ENCODE measurements at regions not wholly inside any gene's neighbourhood (a gene's known extent, or its start where the extent isn't known, plus 50 kb on each side); places are given as distances from the start of the nearest gene placed in this dataset.

DNA sequence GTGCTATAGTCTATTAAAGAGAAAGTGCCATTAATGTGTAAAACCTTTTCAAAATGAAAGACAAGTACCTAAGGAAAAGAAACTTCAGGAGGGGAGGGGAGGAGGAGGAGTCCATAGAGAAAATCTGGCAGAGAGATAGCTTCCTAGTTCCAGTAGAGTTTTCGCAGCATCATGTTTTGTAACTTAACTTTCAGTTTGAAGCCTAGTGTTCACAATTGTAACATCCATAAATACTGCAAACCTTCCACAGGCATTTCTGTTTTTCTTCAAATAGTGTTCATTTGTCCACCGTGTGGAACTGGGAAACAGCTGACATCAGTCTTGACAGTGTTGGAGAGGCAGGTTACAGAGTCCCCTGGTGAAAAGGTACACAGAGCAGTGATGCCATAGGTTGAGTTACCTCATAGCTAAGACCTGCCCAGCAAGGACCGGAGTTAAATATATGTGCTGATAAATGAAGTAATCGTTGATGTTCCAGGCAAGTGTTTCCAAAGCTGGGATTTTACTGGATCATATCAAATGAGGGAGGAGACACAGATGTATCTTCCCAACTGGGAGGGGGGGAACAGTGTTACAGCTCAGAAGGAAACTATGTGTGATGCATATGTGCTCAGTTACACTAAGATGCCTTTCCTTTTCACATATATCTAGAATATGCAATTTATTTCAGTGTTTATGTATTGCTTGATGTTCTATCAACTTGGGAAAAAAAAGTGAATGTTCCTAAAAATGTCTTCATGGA, 369.5 kb upstream of the FAM241A start:
- peaks cover 4% of the 10 kb centered on the region for H3K4me1 ChIP-seq (ENCODE audit: control insufficient read depth, insufficient read depth, low read length)
- no peaks in the 10 kb centered on the region for H3K36me3 ChIP-seq (ENCODE audit: control insufficient read depth, insufficient read depth, low read length)
- H3K4me3 ChIP-seq (ENCODE audit: insufficient read depth, low read depth, low read length) = no peak overlapping the region
- no peaks in the 10 kb centered on the region for H3K9me3 ChIP-seq (ENCODE audit: control insufficient read depth, low read length)
- WGBS, 2 experiments = 89 to 92% methylated on average over 4 of the region's 4 CpGs
- no peak overlapping the region for H3K27ac ChIP-seq (ENCODE audit: insufficient read depth, low read depth, low read length, poor library complexity, severe bottlenecking)
- H3K27me3 ChIP-seq (ENCODE audit: control insufficient read depth, insufficient read depth, low read length, poor library complexity, severe bottlenecking) = no peaks in the 10 kb centered on the region

DNA sequence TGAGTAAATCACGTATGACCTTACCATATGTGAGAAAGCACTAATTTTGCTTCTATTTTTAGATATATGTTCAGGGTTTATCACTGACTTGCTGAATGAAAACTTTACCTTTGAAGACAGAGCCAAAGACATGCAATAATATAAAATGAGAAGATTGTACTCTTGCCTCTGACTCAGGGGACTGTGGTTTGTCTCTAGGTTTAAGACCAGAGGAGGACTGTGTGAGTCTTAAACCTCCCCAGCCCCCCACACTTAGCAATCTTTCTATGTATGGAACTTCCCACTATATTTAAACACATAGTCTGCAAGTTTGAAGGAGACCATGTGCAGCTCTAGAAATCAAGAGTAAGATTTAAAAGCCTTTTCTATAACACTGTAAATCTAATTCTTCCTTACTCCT, 368.7 kb upstream of the FAM241A start:
- H3K4me1 ChIP-seq (ENCODE audit: control insufficient read depth, insufficient read depth, low read length) = peaks cover 3% of the 10 kb centered on the region
- WGBS, 2 experiments = 88% methylated on average over 1 of the region's 1 CpG; no CpG with 5 or more reads in 1 of the 2 experiments

DNA sequence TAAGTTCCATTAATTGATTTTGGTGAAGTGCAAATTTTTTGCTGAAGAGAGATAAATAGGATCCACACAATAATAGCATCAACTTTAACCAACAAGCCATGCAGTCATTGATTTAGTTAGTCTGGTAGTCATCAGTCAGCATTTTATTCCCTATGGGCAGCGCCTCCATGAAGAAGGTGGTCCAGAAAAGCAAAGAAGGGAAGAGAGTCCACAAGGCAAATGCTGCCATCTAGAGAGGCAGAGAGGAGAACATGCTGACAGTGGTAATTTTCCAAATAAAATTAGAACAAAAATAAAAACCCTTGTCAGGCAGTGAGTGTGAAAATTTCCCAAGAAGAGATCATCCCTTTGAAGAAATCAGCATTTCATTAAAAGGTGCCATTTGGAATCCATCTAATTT, 366.7 kb upstream of the FAM241A start:
- H3K4me1 ChIP-seq (ENCODE audit: control insufficient read depth, insufficient read depth, low read length) = peaks cover 3% of the 10 kb centered on the region
- no peak overlapping the region for H3K27ac ChIP-seq (ENCODE audit: insufficient read depth, low read depth, low read length, poor library complexity, severe bottlenecking)
- no peaks in the 10 kb centered on the region for H3K27me3 ChIP-seq (ENCODE audit: control insufficient read depth, insufficient read depth, low read length, poor library complexity, severe bottlenecking)
- H3K9me3 ChIP-seq (ENCODE audit: control insufficient read depth, low read length) = no peaks in the 10 kb centered on the region
- H3K4me3 ChIP-seq (ENCODE audit: insufficient read depth, low read depth, low read length) = no peak overlapping the region
- WGBS, 2 experiments = 74 to 75% methylated on average over 1 of the region's 1 CpG
- no peaks in the 10 kb centered on the region for H3K36me3 ChIP-seq (ENCODE audit: control insufficient read depth, insufficient read depth, low read length)

More for the DNA sequence above, 368.7 kb upstream of the FAM241A start:
- Histone ChIP-seq H3K27ac (ENCODE audit: insufficient read depth, low read depth, low read length, poor library complexity, severe bottlenecking) (no peak overlapping the region), H3K27me3 (ENCODE audit: control insufficient read depth, insufficient read depth, low read length, poor library complexity, severe bottlenecking) (no peaks in the 10 kb centered on the region), H3K36me3 (ENCODE audit: control insufficient read depth, insufficient read depth, low read length) (no peaks in the 10 kb centered on the region), H3K9me3 (ENCODE audit: control insufficient read depth, low read length) (no peaks in the 10 kb centered on the region), H3K4me3 (ENCODE audit: insufficient read depth, low read depth, low read length) (no peak overlapping the region)

DNA sequence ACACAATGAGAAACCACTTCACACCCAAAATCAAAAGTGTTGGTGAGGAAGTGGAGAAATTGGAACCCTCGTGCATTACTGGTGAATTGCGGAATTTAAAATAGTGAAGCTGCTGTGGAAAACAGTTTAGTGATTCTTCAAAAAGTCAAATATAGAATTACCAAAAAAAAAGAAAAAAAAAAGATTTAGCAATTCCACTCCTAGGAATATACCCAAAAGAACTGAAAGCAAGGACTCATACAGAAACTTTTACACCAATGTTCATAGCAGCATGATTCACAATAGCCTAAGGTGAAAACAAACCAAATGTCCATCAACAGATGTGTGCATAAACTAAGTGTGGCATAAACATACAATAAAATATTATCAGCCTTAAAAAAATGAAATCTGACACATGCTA, 364.3 kb upstream of the FAM241A start:
- Histone ChIP-seq H3K27me3 (ENCODE audit: control insufficient read depth, insufficient read depth, low read length, poor library complexity, severe bottlenecking) (no peaks in the 10 kb centered on the region), H3K27ac (ENCODE audit: insufficient read depth, low read depth, low read length, poor library complexity, severe bottlenecking) (no peak overlapping the region), H3K4me1 (ENCODE audit: control insufficient read depth, insufficient read depth, low read length) (no peaks in the 10 kb centered on the region), H3K36me3 (ENCODE audit: control insufficient read depth, insufficient read depth, low read length) (no peaks in the 10 kb centered on the region), H3K4me3 (ENCODE audit: insufficient read depth, low read depth, low read length) (no peak overlapping the region), H3K9me3 (ENCODE audit: control insufficient read depth, low read length) (no peaks in the 10 kb centered on the region)
- WGBS, 2 experiments = 100% methylated on average over 2 of the region's 2 CpGs; no CpG with 5 or more reads in 1 of the 2 experiments

DNA sequence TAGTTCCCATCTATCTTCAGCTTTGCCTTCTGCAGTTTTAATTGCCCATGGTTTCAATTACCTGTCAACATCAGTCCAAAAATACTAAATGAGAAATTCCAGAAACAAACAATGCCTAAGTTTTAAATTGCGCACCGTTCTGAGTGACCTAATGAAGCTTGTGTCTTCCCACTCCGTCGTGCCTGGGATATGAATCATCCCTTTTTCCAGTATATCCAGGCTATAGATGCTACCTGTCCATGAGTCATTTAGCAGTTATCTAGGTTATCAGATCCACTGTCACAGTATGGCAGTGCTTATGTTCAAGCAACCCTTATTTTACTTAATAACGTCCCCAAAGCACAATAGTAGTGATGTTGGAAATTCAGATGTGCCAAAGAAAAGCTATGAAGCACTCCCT, 363.6 kb upstream of the FAM241A start:
- Histone ChIP-seq H3K36me3 (ENCODE audit: control insufficient read depth, insufficient read depth, low read length) (no peaks in the 10 kb centered on the region), H3K27ac (ENCODE audit: insufficient read depth, low read depth, low read length, poor library complexity, severe bottlenecking) (no peak overlapping the region), H3K4me3 (ENCODE audit: insufficient read depth, low read depth, low read length) (no peak overlapping the region), H3K9me3 (ENCODE audit: control insufficient read depth, low read length) (no peaks in the 10 kb centered on the region), H3K4me1 (ENCODE audit: control insufficient read depth, insufficient read depth, low read length) (no peaks in the 10 kb centered on the region), H3K27me3 (ENCODE audit: control insufficient read depth, insufficient read depth, low read length, poor library complexity, severe bottlenecking) (no peaks in the 10 kb centered on the region)
- 78 to 83% methylated on average over 5 of the region's 5 CpGs for WGBS, 2 experiments

DNA sequence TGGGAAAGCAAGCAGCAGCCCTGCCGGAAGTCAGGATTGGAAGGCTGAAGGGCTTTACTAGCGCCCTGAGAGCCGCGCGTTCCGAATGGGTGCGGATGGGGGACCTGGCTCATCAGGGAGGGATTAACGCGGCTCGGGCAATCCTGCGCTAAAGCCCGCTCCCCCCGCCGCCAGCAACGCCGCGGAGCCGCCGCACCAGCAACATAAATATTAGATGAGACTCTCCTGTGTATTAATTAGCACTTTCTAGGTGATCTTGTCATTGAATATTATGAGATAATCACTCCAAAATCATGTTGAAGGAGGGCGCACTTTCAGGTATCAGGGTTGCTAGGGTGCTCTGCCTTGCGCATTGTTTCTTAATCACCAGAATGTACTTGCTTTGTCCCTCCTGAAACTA, 357.2 kb upstream of the FAM241A start:
- WGBS, 2 experiments = 25 to 36% methylated on average over 21 of the region's 21 CpGs
- Histone ChIP-seq H3K4me1 (ENCODE audit: control insufficient read depth, insufficient read depth, low read length) (no peaks in the 10 kb centered on the region), H3K9me3 (ENCODE audit: control insufficient read depth, low read length) (no peaks in the 10 kb centered on the region), H3K27me3 (ENCODE audit: control insufficient read depth, insufficient read depth, low read length, poor library complexity, severe bottlenecking) (peaks cover 11% of the 10 kb centered on the region), H3K36me3 (ENCODE audit: control insufficient read depth, insufficient read depth, low read length) (no peaks in the 10 kb centered on the region), H3K27ac (ENCODE audit: insufficient read depth, low read depth, low read length, poor library complexity, severe bottlenecking) (no peak overlapping the region), H3K4me3 (ENCODE audit: insufficient read depth, low read depth, low read length) (no peak overlapping the region)

DNA sequence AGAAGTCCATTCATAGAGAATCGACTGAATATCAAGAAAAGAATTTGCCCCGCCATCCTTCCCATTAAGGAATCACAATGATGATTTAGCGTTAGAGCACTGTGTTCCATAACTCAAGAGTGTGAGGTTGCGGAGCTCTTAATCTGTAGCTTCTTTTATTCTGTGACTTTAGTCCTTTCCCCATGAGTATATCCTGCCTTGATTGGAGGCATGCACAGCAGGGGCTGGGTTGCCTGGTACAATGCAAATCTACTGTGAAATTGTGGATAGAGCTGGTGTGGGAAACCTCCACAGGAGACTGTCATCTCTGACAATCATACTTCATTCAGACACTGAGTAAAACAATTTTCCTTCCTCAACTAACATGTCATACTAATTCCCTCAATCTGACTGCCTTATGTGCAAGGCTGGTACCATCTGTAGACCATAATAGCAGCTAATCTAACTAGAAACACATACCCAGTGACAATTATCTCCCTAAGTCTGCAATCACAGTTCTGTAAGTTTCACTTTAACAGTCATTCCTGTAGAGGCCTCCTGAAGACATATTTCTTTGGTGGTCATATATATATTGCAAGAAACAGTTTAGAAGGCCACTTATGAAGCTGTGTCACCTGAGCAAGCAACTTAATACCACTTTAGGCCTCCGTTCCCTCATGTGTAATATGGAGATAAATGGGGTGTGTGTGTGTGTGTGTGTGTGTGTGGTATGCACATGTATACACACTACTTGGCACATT, 355.2 kb upstream of the FAM241A start:
- no peak overlapping the region for H3K27ac ChIP-seq (ENCODE audit: insufficient read depth, low read depth, low read length, poor library complexity, severe bottlenecking)
- H3K27me3 ChIP-seq (ENCODE audit: control insufficient read depth, insufficient read depth, low read length, poor library complexity, severe bottlenecking) = peaks cover 11% of the 10 kb centered on the region

DNA sequence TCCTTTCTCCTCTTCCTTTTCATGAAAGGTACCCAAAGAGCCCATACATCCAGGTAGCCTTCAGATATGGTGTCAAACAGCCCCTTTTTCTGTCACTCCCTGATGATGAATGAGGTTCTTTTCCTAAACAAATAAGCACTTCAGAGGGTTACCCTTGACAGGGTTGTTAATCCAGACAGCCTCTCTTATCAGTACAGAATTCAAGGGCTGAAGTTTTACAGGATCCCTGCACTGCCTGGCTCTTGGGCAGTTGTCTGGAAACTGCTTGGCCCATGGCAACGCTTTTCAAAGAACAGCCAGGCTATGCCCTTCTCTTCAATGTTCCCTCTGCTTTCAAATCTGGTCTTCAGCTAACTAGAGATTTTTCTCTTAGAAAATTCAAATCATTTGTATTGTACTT, 352.6 kb upstream of the FAM241A start:
- Histone ChIP-seq H3K4me3 (ENCODE audit: insufficient read depth, low read depth, low read length) (no peak overlapping the region), H3K4me1 (ENCODE audit: control insufficient read depth, insufficient read depth, low read length) (no peaks in the 10 kb centered on the region), H3K27me3 (ENCODE audit: control insufficient read depth, insufficient read depth, low read length, poor library complexity, severe bottlenecking) (peaks cover 11% of the 10 kb centered on the region), H3K36me3 (ENCODE audit: control insufficient read depth, insufficient read depth, low read length) (no peaks in the 10 kb centered on the region), H3K9me3 (ENCODE audit: control insufficient read depth, low read length) (no peaks in the 10 kb centered on the region), H3K27ac (ENCODE audit: insufficient read depth, low read depth, low read length, poor library complexity, severe bottlenecking) (no peak overlapping the region)
- 75 to 93% methylated on average over 1 of the region's 1 CpG for WGBS, 2 experiments

More for the DNA sequence above, 355.2 kb upstream of the FAM241A start:
- Histone ChIP-seq H3K36me3 (ENCODE audit: control insufficient read depth, insufficient read depth, low read length) (no peaks in the 10 kb centered on the region), H3K4me1 (ENCODE audit: control insufficient read depth, insufficient read depth, low read length) (no peaks in the 10 kb centered on the region), H3K4me3 (ENCODE audit: insufficient read depth, low read depth, low read length) (no peak overlapping the region), H3K9me3 (ENCODE audit: control insufficient read depth, low read length) (no peaks in the 10 kb centered on the region)
- WGBS, 2 experiments = 93 to 98% methylated on average over 4 to 5 of the region's 5 CpGs

DNA sequence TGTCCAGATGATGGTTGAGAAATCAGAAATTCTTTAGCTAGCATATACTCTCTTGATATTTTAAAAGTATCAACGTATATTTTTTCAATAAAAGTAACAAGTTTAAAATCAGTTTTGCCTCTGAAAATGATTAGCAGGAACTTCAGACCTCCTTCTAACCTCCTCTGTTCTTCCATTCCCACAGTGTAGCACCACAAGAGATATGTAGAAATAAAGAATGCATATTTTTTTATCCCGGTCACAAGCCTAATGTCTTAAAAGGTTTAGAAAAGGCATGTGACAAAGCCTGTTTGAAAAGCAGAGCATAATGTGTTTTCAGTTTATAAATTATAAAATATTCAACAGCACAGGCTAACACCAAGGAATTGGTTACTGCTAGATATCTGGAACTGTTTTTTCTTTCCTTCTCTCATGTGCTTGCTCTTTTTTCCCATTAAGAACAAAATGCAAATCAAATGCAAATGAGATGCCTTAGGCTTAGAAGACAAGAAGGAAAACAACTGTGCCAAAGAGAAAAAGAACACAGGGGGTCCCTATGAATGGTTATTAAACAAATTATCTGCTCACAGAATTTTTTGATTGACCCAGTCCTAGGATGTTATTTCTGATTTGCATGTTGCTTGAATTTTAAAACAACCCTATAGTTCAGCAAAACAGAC, 351.7 kb upstream of the FAM241A start:
- WGBS, 2 experiments = 90% methylated on average over 2 of the region's 2 CpGs; no CpG with 5 or more reads in 1 of the 2 experiments
- Histone ChIP-seq H3K4me1 (ENCODE audit: control insufficient read depth, insufficient read depth, low read length) (no peaks in the 10 kb centered on the region), H3K36me3 (ENCODE audit: control insufficient read depth, insufficient read depth, low read length) (no peaks in the 10 kb centered on the region), H3K27ac (ENCODE audit: insufficient read depth, low read depth, low read length, poor library complexity, severe bottlenecking) (no peak overlapping the region), H3K27me3 (ENCODE audit: control insufficient read depth, insufficient read depth, low read length, poor library complexity, severe bottlenecking) (peaks cover 6% of the 10 kb centered on the region), H3K9me3 (ENCODE audit: control insufficient read depth, low read length) (no peaks in the 10 kb centered on the region), H3K4me3 (ENCODE audit: insufficient read depth, low read depth, low read length) (no peak overlapping the region)
